ENCODE measurements at regions not wholly inside any gene's neighbourhood (a gene's known extent, or its start where the extent isn't known, plus 50 kb on each side); places are given as distances from the start of the nearest gene placed in this dataset.

- Histone ChIP-seq H3K79me1 (ENCODE audit: low read depth, low read length) (no peaks in the 10 kb centered on the region), H3K4me3 (ENCODE audit: extremely low read depth in 1 of 4, insufficient read depth in 2 of 4, low read depth in 3 of 4, low read length in 4 of 4) (no peak overlapping the region), H2BK5ac (ENCODE audit: low read depth, low read length) (no peak overlapping the region), H2BK12ac (ENCODE audit: low read depth, low read length) (no peak overlapping the region), H3K27ac (ENCODE audit: low read depth, low read length) (no peak overlapping the region), H2BK20ac (ENCODE audit: low read length) (no peak overlapping the region), H2AFZ (ENCODE audit: low read length) (no peak overlapping the region), H3K56ac (replicated peaks; ENCODE audit: insufficient read length, low read depth, low read length) (no peak overlapping the region), H4K8ac (ENCODE audit: extremely low read depth, insufficient read depth, low read length) (no peak overlapping the region), H3K9me3 (ENCODE audit: insufficient read depth in 2 of 2, low read depth in 1 of 2, low read length in 1 of 2) (no peaks in the 10 kb centered on the region), H4K91ac (replicated peaks; ENCODE audit: insufficient read length, low read length) (no peak overlapping the region), H3K79me2 (ENCODE audit: control insufficient read depth in 1 of 2, insufficient read depth in 2 of 2, low read length in 2 of 2) (no peaks in the 10 kb centered on the region), H3K4ac (replicated peaks; ENCODE audit: insufficient read length, low read depth, low read length) (no peak overlapping the region), H3K14ac (ENCODE audit: insufficient read length) (no peak overlapping the region), H2BK120ac (replicated peaks; ENCODE audit: low read depth, low read length) (no peak overlapping the region), H2AK5ac (ENCODE audit: low read depth, low read length) (no peak overlapping the region), H3K4me2 (ENCODE audit: insufficient read depth in 1 of 2, low read depth in 2 of 2, low read length in 2 of 2) (no peak overlapping the region), H4K5ac (ENCODE audit: insufficient read length, low read depth, low read length) (no peak overlapping the region), H3K23me2 (ENCODE audit: low read depth, low read length) (no peaks in the 10 kb centered on the region), H3K23ac (ENCODE audit: insufficient read length) (no peak overlapping the region), H3K9ac (replicated peaks in 1 of 4; ENCODE audit: extremely low read depth in 1 of 4, low read depth in 3 of 4, low read length in 3 of 4) (no peak overlapping the region), H3K36me3 (ENCODE audit: control insufficient read depth in 2 of 4, insufficient read depth in 4 of 4, low read length in 3 of 4) (no peaks in the 10 kb centered on the region), H3K18ac (ENCODE audit: extremely low read depth, low read length) (no peak overlapping the region), H2BK15ac (ENCODE audit: low read length) (no peak overlapping the region), H3K27me3 (replicated peaks in 1 of 4; ENCODE audit: control insufficient read depth in 3 of 4, extremely low read depth in 1 of 4, insufficient read depth in 3 of 4, low read length in 3 of 4) (no peaks in the 10 kb centered on the region), H4K20me1 (replicated peaks in 1 of 2; ENCODE audit: control insufficient read depth in 1 of 2, insufficient read depth in 2 of 2, low read length in 2 of 2) (no peaks in the 10 kb centered on the region), H3K4me1 (replicated peaks in 1 of 4; ENCODE audit: control insufficient read depth in 3 of 4, insufficient read depth in 4 of 4, low read length in 3 of 4) (peaks cover 0 to 5% (median 2%) of the 10 kb centered on the region in 4 experiments; a peak in 2 of 7 replicates)
- ChIA-PET POLR2A (ENCODE audit: partially characterized antibody) (no interaction called here), CTCF (ENCODE audit: partially characterized antibody) (interaction anchor here (0.7 to 1.5 kb wide), 10 partner anchors 9 to 570 kb away, joined by 3 to 9 read pairs (median 3); no protein-coding TSS in a partner anchor)
- 61% methylated on average over 1 of the region's 1 CpG; no CpG with 5 or more reads in 1 of the 2 experiments for WGBS, 2 experiments (ENCODE audit: extremely low coverage in 1 of 2, insufficient coverage in 1 of 2, insufficient read length in 1 of 2, insufficient replicate concordance in 2 of 2, low coverage in 1 of 2, low lambda C conversion rate in 2 of 2, missing lambda C conversion rate in 1 of 2)
- TF ChIP-seq RAD21 (IDR thresholded peaks at IDR 0.05 in 1 of 2, conservative IDR thresholded peaks at IDR 0.05 in 1 of 2; ENCODE audit: low read depth in 2 of 2, low read length in 2 of 2) (peak; percentile 68 to 74), RNF2 (IDR thresholded peaks at IDR 0.05; ENCODE audit: borderline replicate concordance, low read depth, low read length, missing control alignments, poor library complexity, severe bottlenecking) (no peak), TBP (IDR thresholded peaks at IDR 0.05; ENCODE audit: low read depth, low read length) (no peak), CTCF (IDR thresholded peaks at IDR 0.05; ENCODE audit: control extremely low read depth in 1 of 3, insufficient read depth in 1 of 3, low read depth in 1 of 3, low read length in 3 of 3) (peak; percentile 11 to 36 (median 31); a peak in 3 of 4 replicates), RFX5 (IDR thresholded peaks at IDR 0.05; ENCODE audit: borderline replicate concordance, low read depth, low read length) (no peak)
- FAIRE-seq, result no peak
- no peak for DNase-seq (ENCODE audit: low read depth in 1 of 2, low spot score in 2 of 2)
Observed at GRCh38 chr2:187971893-187972292, 319.8 kb upstream of the GULP1 start.

All from H1 (cell line).